HG03135 (cell line): ENCODE measurements at regions not wholly inside any gene's neighbourhood (a gene's known extent, or its start where the extent isn't known, plus 50 kb on each side); places are given as distances from the start of the nearest gene placed in this dataset.

Experiments
- ATAC-seq: cut with Tn5 transposase; IDR thresholded peaks from one replicate; pipeline ENCODE4 v1.9.1; 2021; ENCODE audit warnings: mild to moderate bottlenecking, moderate library complexity; ENCODE audit not compliant: unreplicated experiment

- no peak for ATAC-seq
Observed at GRCh38 chr14:66140213-66140918, 345.8 kb upstream of the CCDC196 start.

GRCh38 chr14:66140963-66141362 is 345.2 kb upstream of the CCDC196 start:
- no peak for ATAC-seq

DNA sequence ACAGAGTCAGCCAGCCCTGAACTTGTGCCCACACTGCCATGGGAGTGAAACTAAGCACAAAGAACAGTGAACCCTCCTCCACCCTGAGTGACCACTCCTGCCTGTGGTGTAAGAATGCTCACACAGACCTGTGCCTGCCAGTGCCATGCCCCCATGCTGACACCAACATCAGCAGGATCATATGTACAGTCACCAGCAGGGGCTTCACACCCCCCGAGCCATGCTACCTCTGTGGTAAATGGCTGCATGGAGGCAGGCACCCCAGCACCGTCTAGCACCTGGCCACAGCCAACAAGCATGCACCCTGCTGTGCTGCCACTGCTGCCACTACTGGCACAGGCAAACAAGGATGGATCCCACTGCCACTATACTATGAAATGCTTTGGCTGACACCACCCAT is 344.4 kb upstream of the CCDC196 start:
- ATAC-seq, result no peak

GRCh38 chr14:66143387-66144112 is 342.6 kb upstream of the CCDC196 start:
- ATAC-seq, result no peak

- no peak for ATAC-seq
Observed at GRCh38 chr14:66152302-66152701, 333.9 kb upstream of the CCDC196 start.

DNA sequence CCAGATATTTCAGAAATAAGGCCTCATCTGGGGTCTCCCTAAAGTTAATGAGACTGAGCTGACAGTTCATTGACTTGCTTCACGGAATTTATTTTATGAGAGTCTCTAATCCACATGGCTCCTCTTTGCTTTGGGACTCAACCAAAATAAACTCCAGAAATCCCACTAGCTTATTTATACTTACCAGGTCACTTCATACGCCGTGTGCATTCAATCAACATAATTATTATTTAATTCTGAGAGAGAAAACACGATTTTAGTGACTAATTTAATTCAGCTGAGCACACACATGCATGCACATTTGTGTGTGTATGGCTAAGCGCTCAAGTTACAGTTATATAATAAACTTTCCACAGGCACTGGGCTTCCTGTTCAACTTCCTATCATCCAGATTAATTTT is 333.4 kb upstream of the CCDC196 start:
- no peak for ATAC-seq

GRCh38 chr14:66163023-66163422 is 323.1 kb upstream of the CCDC196 start:
- no peak for ATAC-seq

GRCh38 chr14:66165337-66165736 is 320.8 kb upstream of the CCDC196 start:
- ATAC-seq, result no peak

DNA sequence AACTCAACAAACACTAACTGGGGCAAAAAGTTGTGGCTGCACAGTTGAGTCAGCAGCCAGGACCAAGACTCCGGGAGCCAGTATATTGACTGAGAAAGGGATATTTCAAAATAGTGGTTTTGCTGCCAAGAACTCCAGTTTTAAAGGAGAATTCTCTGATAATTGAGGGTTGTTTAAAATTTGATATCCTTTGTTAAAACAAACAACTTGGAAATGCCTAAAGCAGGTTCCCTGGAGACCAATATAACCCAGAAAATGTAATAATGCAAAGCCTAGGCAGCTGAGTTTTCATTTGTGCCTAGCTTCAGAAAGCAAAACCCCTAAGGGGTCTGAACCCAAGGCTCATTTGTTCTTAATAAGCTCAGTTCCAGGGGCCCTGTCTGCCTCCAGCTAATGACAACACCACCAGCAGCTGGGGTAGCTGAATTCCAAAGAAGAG is 311.7 kb upstream of the CCDC196 start:
- no peak for ATAC-seq

- ATAC-seq, result no peak
Observed at GRCh38 chr14:66177935-66178334, 308.2 kb upstream of the CCDC196 start.

- no peak for ATAC-seq
Observed at GRCh38 chr14:66196670-66197069, 289.5 kb upstream of the CCDC196 start.

DNA sequence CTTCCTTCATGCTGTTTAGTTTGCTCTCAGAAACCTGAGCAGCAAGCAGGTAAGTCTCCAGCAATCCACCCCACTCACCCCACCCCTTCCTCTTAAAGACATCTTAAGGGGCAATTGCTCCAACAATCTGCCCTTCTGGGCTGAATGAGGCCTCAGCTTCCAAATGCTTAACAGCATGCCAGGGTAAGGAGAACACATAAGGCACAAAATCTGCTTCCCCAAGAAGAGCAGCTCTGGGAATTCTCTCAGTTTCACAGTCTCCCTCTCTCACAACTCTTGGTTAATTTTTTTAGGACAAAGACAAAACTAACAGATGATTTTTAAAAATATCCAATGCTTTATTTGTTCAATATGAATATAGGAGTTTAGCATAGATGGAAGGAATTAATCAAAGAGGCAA is 288.9 kb upstream of the CCDC196 start:
- ATAC-seq, result no peak

- ATAC-seq, result no peak
Observed at GRCh38 chr14:66206554-66206953, 279.6 kb upstream of the CCDC196 start.

- ATAC-seq, result no peak
Observed at GRCh38 chr14:66216763-66217162, 269.4 kb upstream of the CCDC196 start.

- ATAC-seq, result no peak
Observed at GRCh38 chr14:66219886-66220285, 266.3 kb upstream of the CCDC196 start.

- ATAC-seq, result no peak
Observed at GRCh38 chr14:66224492-66225178, 261.5 kb upstream of the CCDC196 start.

DNA sequence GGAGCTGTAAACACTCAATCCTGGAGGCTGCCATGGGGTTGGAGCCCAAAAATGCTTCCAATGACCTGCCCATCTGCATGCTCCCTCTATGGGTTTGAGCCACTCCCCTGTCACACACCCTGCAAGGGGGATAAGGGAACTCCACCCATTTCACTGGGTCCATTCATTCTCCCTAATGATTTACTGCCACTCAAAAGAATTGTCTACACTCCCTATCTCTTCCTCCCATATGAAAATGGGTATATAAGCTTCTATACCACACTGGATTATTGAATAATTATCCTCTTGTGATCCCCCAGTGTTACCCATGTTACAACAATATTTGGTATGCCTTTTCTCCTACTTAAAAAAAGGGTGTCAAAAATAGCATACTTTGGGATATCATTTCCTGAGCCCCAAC is 260.8 kb upstream of the CCDC196 start:
- no peak for ATAC-seq

DNA sequence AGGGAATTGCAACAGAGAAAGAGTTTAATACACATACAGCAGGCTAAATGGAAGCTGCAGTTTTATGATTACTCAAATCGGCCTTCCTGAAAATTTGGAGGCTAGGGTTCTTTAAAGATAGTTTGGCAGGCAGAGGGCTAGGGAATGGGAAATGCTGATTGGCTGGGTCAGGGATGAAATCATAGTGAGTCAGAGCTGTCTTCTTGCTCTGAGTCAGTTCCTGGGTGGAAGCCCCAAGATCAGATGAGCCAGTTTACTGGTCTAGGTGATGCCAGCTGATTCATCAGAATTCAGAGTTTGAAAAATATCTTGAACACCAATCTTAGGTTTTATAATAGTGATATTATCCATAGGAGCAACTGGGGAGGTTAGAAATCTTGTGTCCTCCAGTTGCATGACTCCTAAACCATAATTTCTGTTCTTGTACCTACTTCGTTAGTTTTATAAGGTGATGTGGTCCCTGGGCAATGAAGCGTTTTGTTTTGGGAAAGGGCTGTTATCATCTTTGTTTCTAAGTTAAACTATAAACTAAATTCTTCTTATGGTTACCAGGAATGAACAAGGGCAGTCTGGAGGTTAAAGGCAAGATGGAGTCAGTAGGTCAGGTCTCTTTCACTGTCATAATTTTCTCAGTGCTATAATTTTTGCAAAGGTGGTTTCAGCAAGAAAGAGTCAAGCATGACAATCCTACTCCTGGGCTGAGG is 257.8 kb upstream of the CCDC196 start:
- ATAC-seq, result no peak

DNA sequence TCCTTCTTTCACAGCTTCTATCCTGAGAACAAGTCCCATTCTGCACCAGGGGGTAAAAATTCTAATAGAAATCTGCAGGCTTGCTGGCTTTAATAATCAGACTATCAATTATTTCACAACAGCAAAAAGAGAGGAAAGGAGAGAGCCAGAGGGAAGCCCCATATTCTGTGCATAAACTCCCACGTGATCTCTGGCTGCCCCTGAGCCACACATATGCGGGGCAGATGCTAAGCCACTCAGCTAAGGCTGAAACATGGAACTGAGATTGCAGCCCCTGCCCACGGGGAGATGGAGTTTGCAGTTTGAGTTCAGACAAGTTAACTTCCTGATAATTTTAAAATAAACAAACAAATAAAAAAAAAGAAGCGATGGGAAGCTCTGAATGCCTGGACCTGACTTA is 254.4 kb upstream of the CCDC196 start:
- no peak for ATAC-seq

GRCh38 chr14:66233591-66233990 is 252.6 kb upstream of the CCDC196 start:
- ATAC-seq, result no peak

DNA sequence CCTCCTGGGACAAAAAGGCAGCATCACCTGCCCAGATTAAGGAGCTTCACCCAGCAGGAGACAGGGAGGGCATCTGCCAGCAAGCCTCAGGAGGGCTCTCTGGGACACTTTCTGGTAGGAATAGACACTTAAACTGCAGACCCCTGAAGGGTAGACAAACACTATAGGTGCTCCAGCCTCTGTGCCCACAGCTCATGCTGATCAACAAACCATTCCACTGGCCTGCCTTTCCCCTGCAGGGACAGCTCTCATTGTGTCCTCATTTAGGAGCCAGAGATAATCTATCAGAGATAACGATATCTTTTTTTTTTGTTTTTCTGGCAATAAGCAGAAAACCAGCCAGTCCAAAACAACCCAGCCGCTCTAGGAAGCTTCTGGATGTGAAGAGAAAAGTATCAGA is 251.8 kb upstream of the CCDC196 start:
- ATAC-seq, result no peak
